ENCODE measurements at regions not wholly inside any gene's neighbourhood (a gene's known extent, or its start where the extent isn't known, plus 50 kb on each side); places are given as distances from the start of the nearest gene placed in this dataset.

DNA sequence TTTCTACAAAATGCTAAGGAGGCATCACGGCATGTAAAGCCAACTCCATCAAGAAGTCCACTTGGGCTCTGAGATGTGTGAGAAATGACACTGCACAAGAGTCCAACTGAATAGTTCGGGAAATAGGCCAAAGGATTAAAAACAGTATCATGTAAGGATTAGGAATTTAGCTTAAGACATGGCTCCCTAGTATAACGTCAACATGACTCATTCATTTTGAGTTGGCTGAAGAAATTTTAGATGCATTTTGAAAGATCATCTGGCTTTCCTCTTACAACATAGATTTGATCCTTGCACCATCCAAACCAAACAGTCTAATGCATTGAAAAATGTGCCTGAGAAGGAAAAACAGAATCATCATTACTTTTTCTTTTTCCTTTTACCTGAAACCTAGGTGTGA is 109.3 kb upstream of the MME start:
- Mint-ChIP-seq H3K4me3 (no peak overlapping the region), H3K36me3 (no peaks in the 10 kb centered on the region), H3K27ac (no peak overlapping the region), H3K27me3 (no peaks in the 10 kb centered on the region), H3K4me1 (ENCODE audit: unreplicated experiment) (peaks cover 8% of the 10 kb centered on the region), H3K9me3 (peaks cover 6% of the 10 kb centered on the region)
- no peak for DNase-seq (ENCODE audit: extremely low spot score, unreplicated experiment)
- TF ChIP-seq, protein P1, sequence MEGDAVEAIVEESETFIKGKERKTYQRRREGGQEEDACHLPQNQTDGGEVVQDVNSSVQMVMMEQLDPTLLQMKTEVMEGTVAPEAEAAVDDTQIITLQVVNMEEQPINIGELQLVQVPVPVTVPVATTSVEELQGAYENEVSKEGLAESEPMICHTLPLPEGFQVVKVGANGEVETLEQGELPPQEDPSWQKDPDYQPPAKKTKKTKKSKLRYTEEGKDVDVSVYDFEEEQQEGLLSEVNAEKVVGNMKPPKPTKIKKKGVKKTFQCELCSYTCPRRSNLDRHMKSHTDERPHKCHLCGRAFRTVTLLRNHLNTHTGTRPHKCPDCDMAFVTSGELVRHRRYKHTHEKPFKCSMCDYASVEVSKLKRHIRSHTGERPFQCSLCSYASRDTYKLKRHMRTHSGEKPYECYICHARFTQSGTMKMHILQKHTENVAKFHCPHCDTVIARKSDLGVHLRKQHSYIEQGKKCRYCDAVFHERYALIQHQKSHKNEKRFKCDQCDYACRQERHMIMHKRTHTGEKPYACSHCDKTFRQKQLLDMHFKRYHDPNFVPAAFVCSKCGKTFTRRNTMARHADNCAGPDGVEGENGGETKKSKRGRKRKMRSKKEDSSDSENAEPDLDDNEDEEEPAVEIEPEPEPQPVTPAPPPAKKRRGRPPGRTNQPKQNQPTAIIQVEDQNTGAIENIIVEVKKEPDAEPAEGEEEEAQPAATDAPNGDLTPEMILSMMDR (conservative IDR thresholded peaks at IDR 0.05) = no peak

GRCh38 chr3:154969366-154969765 is 110.8 kb upstream of the MME start:
- Mint-ChIP-seq H3K27ac (no peak overlapping the region), H3K9me3 (peaks cover 6% of the 10 kb centered on the region), H3K36me3 (no peaks in the 10 kb centered on the region), H3K4me3 (no peak overlapping the region), H3K4me1 (ENCODE audit: unreplicated experiment) (peaks cover 8% of the 10 kb centered on the region), H3K27me3 (no peaks in the 10 kb centered on the region)
- no peak for DNase-seq (ENCODE audit: extremely low spot score, unreplicated experiment)
- TF ChIP-seq, protein P1 (conservative IDR thresholded peaks at IDR 0.05) = no peak

DNA sequence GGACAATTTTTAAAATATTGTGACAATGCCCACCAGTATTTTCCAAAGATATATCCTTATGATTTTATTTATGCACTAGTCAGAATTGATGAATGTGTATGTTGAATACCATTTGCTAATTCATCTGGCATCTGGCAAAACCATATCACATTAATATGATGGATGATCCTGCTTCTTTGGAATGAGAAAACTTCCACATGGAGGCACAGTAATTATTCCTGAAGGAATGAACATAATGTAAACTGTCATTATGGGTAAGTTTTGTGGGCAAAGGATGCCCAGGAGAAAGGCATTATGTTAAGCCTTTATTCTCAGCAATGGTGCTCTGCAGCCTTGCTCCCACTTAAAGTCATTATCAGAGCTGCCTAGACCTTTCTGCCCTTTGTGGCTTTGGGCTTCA is 113.0 kb upstream of the MME start:
- no peak overlapping the region for H3K4me3 Mint-ChIP-seq
- no peak for DNase-seq (ENCODE audit: extremely low spot score, unreplicated experiment)
- H3K27me3 Mint-ChIP-seq = peaks cover 3% of the 10 kb centered on the region
- H3K9me3 Mint-ChIP-seq = peaks cover 6% of the 10 kb centered on the region
- peaks cover 8% of the 10 kb centered on the region for H3K4me1 Mint-ChIP-seq (ENCODE audit: unreplicated experiment)
- TF ChIP-seq, protein P1 (conservative IDR thresholded peaks at IDR 0.05) = no peak
- no peak overlapping the region for H3K27ac Mint-ChIP-seq
- H3K36me3 Mint-ChIP-seq = no peaks in the 10 kb centered on the region

DNA sequence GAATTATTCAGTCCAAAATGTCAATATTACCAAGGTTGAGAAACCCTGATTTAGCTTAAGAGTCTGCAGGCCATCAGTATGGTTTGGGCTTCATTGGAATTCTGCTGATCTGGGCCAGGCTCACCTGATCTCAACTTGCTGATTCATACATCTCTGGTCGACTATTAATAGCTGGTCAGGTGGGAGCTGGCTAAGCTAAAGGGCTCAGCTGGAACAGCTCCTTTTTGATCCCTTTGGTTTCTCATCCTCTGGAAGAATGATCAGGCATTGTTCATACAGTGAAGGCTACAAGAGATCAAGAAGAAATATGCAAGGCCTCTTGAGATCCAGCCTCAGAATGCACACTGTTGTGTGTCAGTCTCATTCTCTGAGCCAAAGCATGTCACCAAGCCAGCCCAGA is 123.3 kb upstream of the MME start:
- H3K4me3 Mint-ChIP-seq = no peak overlapping the region
- no peak for DNase-seq (ENCODE audit: extremely low spot score, unreplicated experiment)
- H3K27ac Mint-ChIP-seq = no peak overlapping the region
- no peaks in the 10 kb centered on the region for H3K36me3 Mint-ChIP-seq
- no peaks in the 10 kb centered on the region for H3K27me3 Mint-ChIP-seq
- H3K9me3 Mint-ChIP-seq = peaks cover 4% of the 10 kb centered on the region
- TF ChIP-seq, protein P1 (conservative IDR thresholded peaks at IDR 0.05) = no peak
- H3K4me1 Mint-ChIP-seq (ENCODE audit: unreplicated experiment) = no peaks in the 10 kb centered on the region

DNA sequence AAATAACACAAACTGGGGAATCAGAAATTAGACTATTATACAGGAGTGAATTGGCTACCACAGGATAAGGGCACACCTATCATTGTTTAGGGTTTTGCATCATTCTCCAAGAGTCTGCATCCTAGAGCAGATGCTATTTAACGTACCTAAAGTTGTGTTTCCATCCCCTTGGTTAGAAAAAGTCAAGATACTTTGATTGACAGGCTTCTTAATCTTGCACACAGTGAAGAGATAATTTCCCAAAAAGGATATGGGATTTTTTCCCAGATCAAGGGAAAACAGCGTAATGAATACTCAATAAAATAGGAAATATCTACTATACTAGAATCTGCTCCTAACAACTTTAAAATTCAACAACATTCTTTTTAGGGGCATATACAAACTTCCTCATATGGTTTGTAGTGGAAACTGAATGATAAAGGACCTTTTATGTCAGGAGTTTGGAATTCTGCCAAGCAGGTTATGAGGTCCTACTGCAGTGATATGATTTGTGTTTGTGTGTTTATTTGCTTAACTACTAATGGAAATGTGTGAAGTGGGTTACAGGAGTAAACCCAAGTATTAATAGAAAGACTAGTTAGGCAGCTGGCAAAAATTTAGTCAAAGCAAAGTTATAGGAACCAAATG is 124.1 kb upstream of the MME start:
- H3K27me3 Mint-ChIP-seq = no peaks in the 10 kb centered on the region

More for the DNA sequence above, 124.1 kb upstream of the MME start:
- no peaks in the 10 kb centered on the region for H3K36me3 Mint-ChIP-seq
- no peak overlapping the region for H3K4me3 Mint-ChIP-seq
- peaks cover 9% of the 10 kb centered on the region for H3K9me3 Mint-ChIP-seq
- no peak overlapping the region for H3K27ac Mint-ChIP-seq
- DNase-seq (ENCODE audit: extremely low spot score, unreplicated experiment) = no peak
- TF ChIP-seq, protein P1 (conservative IDR thresholded peaks at IDR 0.05) = no peak
- no peaks in the 10 kb centered on the region for H3K4me1 Mint-ChIP-seq (ENCODE audit: unreplicated experiment)
